HFF-Myc (cell line): ENCODE measurements at regions not wholly inside any gene's neighbourhood (a gene's known extent, or its start where the extent isn't known, plus 50 kb on each side); places are given as distances from the start of the nearest gene placed in this dataset.

Source experiments
- DNase-seq: peaks from one replicate; pipeline ENCODE4 v3.0.0-alpha.2; 2011; ENCODE audit warnings: low read depth; ENCODE audit errors: extremely low read depth
- H3K4me3 ChIP-seq: replicated peaks from 2 replicates; pipeline ENCODE4 v1.5.1; 2011; ENCODE audit warnings: low read depth, mild to moderate bottlenecking, control low read depth, low read length
- TF ChIP-seq, protein P1 (sequence below): IDR thresholded peaks from 2 replicates; pipeline ENCODE4 v1.5.1; 2012; ENCODE audit warnings: mild to moderate bottlenecking, low read depth, low read length, control low read depth; ENCODE audit errors: missing control alignments

DNA sequence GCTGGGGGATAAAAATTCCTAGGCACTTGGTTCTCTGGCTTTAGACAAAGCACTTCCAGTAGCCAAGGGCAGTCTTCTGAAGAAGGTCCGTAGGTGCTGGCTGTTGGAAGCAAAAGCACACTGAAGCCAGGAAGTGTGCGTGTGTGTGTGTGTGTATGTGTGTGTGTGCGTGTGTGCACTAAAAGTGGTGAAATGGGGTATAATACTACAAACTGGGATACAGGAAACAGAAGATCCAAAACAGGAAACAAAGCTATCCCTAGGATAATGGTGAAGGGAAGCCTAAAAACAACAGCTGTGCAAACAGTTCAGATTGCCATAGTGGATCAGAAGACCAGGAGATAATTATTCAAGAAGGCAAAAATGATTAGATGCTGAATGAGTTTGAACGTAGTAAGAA is 103.4 kb downstream of the IL20RB start:
- TF ChIP-seq, protein P1, sequence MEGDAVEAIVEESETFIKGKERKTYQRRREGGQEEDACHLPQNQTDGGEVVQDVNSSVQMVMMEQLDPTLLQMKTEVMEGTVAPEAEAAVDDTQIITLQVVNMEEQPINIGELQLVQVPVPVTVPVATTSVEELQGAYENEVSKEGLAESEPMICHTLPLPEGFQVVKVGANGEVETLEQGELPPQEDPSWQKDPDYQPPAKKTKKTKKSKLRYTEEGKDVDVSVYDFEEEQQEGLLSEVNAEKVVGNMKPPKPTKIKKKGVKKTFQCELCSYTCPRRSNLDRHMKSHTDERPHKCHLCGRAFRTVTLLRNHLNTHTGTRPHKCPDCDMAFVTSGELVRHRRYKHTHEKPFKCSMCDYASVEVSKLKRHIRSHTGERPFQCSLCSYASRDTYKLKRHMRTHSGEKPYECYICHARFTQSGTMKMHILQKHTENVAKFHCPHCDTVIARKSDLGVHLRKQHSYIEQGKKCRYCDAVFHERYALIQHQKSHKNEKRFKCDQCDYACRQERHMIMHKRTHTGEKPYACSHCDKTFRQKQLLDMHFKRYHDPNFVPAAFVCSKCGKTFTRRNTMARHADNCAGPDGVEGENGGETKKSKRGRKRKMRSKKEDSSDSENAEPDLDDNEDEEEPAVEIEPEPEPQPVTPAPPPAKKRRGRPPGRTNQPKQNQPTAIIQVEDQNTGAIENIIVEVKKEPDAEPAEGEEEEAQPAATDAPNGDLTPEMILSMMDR: no peak
- DNase-seq: no peak

DNA sequence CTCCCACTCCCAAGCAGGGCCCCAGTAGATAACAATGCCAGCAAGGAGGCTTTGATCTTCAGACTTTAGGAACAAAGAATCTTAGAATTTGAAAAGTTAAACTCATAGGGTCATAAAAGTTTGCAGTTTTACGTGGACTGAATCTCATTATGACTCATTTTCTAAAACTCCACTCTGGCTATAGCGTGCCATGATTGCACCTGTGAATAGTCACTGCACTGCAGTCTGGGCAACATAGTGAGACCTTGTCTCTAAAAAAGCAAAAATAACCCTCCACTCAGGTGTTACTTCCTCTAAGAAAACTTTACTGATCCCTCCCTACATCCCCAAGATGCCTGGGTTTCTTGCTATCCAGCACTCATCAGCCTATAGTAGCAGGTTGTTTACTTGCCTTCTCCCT is 104.5 kb downstream of the IL20RB start:
- TF ChIP-seq, protein P1: no peak
- no peak overlapping the region for H3K4me3 ChIP-seq
- DNase-seq: no peak

More for the DNA sequence above, 103.4 kb downstream of the IL20RB start:
- no peak overlapping the region for H3K4me3 ChIP-seq

DNA sequence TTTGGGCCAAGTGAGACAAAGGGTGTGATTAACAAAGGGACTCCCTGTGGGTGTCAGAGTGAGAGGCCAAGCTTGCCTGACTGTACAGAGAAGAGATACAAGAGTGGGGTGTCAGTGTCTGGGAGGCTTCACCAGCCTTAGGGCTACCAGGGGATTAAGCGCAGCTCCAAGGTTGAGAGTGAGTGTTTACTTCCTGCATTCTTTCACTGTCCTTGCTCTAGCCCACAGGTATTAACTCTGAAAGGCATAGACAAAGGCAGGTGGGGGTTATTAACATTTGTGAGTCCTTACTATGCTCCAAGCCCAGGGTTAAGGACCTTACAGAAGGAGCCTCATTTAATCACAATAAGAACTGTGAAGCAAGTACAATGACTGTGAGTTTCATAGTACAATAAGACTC is 107.6 kb downstream of the IL20RB start:
- DNase-seq: no peak
- H3K4me3 ChIP-seq: no peak overlapping the region
- TF ChIP-seq, protein P1: no peak

DNA sequence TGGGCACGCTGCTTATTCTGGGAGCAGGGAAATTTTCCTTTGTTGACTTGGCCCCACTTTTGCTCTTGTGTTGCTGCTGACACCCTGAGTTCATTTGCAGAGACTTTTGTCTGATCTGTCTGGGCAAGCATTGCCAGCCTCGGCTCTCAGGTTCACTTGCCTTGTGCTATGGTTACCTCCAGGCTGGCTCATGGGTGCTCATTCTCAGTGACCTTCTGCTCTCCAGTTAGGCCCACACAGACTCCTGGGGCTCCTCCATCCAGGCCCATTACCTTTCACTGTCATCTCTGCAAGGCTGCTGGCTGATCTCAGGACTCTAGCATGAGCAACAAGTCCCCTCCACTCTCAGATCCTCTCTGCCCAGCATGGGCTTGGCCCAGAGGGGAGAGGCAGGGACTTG is 108.3 kb downstream of the IL20RB start:
- TF ChIP-seq, protein P1: no peak
- no peak for DNase-seq
- no peak overlapping the region for H3K4me3 ChIP-seq

DNA sequence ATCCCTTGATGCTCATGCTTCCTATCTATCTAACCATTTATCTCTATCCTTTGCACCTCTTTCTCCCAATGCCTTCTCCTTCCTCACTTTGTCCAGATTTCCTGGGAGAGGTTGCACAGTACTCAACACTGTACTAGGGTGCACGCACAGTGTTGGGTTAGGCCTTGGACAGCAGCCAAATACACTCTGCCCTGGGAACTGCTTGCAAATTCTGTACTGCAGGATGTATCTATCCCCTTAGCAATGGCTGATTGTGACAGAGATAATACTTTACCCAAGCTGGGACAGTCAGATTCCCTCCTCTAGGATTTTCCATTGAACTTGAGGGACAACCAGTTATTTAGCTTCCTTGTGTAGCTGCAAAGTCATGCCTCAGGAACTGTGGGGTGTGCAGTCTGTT is 113.3 kb downstream of the IL20RB start:
- TF ChIP-seq, protein P1: no peak
- no peak overlapping the region for H3K4me3 ChIP-seq
- DNase-seq: no peak

DNA sequence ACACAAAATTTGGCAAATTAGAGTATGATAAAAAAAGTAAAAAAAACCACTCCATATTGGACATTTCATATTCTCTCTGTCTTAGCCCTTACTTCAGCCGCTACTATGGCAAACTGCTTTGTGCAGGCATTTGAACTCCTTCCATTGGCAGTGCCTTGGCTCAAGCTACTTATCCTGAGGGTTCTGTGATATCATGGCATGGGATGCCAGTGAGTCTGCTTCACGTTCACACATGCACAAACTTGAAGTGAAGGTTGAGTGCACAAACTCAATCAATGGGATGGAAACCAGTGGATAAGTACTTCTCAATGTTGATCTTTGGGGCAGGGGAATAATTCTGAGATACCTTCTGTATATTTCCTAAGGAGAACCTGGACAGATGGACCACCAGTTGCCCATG is 117.2 kb downstream of the IL20RB start:
- DNase-seq: no peak
- TF ChIP-seq, protein P1: no peak
- no peak overlapping the region for H3K4me3 ChIP-seq

DNA sequence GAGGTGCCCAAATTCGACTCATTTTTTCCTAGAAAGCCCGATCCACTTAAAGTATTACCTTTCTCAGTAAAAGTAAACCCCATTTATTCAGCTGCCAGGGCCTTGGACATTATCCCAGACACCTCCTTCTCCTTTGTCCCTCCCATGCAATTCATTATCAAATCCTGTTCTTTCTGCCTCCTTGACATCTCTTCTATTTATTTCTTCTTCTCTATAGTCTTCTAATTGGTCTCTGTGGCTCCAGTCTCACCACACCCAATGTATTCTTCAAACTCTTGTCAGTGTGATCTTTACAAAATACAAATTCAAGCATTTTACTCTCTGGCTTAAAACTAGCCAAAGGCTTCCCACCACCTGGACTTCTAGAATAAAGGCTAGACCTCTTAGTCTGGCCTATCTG is 120.3 kb downstream of the IL20RB start:
- TF ChIP-seq, protein P1: no peak
- DNase-seq: no peak
- H3K4me3 ChIP-seq: no peak overlapping the region
